ENCODE measurements at regions not wholly inside any gene's neighbourhood (a gene's known extent, or its start where the extent isn't known, plus 50 kb on each side); places are given as distances from the start of the nearest gene placed in this dataset.

DNA sequence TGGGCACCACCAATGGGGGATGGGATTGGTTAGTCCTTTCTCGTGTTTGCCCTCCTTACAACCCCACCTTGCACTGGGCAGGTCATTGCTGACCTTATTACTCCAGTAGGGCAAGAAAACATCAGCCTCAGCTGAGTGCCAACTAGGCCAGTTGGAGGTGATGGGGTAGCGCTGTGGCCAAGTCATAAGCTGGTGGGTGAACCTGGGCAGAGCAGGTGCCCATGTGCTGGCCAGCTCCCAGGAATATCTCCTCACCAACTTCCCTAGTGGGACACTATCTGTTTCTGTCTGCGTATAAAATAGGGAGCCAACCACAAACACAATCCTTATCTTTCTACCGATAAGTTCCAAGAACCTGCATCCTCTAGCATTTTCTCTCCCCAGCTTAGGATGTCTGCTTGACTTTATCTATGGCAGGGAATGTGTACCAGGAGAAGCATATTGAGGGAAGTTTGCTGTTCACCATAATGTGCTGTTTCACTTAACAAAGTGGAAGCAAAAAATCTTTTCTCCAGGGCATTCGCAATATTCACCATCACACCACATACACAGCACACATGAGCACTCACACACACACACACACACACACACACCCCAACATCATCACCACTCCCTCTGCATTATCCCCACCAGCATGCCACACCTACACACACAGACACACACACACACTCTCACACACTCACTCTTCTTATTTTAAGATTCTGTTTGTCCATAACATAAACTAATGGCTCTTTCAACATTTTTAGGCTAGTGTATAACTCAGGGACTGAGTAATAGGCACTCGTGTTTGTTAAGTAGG, 390.0 kb downstream of the ENC1 start:
- no peak for DNase-seq

DNA sequence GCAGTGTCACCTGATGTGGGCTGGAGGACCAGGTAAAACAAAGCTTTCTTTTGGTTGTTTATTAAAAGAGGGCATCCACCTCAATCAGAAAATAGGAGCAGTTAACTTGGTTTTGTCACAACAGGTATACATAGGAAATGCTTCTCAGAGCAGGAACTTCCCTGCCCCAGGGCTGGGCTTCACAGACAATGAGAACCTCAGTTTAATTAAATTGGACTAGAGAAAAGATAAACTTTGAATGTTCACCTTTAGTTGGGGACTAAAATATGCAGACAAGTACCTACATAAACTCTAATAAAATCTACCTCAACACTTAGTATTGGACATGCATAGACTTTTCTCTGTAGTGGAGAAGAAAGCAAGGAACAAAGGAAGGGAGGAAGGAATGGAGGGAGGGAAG, 392.0 kb downstream of the ENC1 start:
- DNase-seq, result no peak

DNA sequence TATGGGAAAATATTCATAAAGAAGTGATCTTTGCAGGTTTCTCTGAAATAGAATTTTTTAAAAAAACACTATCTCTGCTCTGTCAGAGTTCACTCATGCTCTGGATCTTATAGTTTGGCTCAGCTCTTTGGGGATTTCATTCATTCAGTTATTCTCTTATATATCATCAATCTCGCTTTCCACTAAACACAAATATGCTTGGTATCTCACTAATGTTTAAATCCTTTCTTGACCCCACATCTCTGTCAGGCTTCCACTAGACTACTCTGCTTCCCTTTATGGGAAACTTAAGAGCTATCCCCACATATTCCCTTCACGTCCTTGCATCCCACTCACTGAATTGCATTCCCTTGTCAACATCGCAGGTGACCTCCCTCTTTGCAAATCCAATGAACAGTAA, 396.1 kb downstream of the ENC1 start:
- no peak for DNase-seq

DNA sequence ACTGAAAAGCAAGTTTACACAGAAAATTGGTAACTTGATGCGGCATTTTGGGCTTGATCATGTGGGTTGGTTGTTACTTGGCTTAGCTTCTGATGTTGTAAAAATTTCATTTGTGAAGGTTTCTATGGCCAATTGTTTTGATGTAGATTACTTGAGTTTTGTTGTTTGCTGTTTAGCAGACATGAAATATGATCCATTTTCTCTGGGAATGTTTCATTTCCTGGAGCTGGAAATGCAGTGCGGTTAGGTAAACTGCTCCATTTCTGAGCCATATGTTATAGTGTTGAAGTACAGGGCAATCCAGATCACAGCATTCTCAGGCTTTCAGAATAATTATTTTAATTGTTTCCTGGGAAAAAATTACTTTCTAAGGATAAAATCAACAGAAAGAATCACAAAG, 396.9 kb downstream of the ENC1 start:
- no peak for DNase-seq

DNA sequence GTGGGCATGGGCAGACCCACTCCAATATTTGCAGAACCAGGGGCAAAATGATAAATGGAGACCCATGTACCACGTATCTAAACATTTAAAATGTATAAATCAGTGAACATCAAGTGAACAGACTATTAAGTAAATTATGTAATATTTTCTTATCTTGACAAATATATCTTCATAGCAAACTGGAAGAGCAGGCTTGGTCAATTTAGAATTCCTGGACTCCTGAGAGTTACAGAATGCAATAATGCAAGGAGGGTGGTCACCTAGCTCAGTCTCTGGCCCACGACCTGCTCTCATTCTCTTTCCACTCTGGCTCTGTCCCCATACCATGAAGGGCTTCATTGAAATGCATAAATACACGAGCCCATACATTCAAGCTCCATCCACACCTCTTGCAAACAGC, 398.0 kb downstream of the ENC1 start:
- DNase-seq, result no peak

DNA sequence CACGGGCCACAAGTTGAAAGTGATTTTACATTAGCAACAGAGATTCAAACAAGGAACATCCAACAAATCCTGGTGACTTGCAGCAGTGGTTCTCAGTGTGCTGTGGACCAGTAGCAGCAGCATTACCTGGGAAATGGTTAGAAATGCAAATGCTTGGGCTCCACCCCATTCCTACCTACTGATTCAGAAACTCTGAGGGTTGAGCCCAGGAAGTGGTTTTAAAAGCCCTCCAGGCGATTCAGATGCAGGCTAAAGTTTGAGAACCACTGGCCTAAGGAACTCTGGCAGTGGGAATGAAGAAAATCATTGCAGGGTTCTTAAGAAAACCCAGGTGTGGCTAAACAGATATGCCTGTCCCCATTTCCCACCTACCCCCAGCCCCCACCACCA, 398.8 kb downstream of the ENC1 start:
- no peak for DNase-seq

DNA sequence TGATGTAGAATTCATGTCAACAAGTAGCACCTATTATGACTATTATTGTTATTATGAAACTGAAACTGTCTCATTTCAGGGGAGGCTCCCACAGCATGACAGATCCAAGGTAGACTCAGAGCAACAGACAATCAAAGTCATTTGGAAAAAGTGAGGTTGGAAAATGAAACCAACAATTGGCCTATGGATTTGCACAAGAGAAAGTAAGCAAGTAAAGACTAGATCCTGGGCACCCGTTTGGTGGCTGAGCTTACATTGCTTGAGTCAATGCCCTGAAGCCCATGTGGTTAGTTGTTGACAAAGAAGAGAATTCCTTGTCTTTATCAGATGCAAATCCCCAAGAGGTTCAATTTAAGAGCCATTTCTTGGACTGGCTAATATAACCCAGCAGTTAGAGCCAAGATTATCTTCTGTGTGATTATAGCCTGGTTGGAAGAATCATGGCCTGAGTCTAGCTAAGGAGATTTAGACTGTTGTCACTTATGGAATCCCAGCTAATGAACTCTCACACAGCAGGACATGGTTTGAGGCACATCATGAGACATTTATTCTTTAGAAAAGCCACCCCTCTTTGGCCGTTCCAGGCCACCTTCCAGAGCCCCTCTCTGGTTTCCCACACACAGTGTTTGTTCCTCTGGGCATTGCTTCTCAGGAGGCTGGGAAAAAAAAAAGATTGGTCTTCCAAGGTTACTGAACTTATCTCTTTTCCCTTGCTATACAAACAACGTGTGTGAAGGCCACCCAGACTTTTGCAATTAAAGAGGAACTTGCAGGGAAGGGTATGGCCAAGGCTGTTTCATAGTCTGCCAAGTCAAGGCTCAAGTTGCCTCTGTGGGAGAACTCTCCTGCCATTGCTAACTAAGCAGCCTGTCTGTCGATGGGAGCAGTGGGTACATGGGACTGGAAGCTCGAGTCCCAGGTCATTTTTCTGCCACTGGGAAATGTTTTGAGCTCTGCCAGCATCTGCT, 399.5 kb downstream of the ENC1 start:
- DNase-seq, result no peak

DNA sequence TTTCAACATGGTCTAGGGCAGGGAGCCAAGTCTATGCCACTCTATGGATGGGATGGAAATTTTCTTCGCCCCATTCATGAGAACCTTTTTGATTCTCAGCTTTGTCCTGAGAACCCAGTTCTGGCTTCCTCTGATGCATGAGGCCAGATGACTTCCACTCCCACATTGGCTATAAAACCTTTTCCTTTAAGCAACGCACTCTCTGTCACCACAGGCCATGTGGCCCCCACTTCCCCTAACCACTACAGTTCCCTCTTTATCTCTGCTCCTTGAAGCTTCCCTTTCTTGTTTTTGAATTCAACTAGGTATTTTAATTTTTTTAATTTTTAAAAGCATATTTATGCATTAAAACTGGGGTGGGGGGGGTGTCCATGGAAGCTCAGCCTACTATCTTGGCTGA, 401.3 kb downstream of the ENC1 start:
- DNase-seq, result no peak

DNA sequence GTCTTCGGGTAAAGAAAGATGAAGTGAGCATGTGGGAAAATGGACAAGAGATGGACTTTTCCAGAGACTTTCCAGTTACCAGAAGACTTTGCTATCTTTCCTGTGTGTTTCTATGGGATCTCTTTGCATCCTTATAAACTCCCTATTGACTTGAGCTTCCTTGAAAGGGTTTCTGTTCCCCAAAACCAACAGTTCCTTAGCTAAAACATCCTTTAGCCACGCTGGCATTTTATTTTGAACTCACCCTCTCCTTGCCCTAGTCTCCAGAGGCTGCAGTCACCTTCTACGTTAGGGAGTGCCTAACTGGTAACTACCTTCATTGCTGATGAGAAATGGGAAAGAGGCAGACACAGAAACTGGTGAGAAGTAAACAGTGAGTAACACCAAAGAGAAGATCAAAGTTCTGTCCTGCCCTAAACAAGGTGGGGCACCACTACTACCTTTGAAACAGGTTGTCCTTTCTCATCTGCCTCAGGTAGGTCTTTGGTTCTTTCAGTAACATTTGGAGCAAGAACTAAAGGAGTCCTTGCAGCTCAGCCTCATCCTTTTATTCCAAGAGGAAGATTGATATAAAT, 402.9 kb downstream of the ENC1 start:
- no peak for DNase-seq

DNA sequence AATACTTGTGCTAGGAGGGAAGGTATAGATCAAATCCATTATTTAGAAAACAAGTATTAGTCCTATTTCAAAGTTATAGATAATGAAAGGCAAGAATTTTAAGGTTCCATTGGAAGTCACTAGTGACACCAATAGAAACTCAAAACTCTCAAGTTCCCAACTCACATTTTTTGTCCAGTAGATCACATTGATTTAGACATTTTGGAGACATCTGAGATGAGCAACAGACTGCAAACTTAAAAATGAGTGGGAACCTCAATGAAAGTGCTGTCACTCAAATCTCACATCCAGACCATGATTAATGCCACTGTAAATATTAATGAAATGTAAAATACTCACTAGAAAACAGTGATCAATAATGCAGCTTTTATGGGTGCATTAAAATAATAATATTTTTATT, 405.0 kb downstream of the ENC1 start:
- no peak for DNase-seq

DNA sequence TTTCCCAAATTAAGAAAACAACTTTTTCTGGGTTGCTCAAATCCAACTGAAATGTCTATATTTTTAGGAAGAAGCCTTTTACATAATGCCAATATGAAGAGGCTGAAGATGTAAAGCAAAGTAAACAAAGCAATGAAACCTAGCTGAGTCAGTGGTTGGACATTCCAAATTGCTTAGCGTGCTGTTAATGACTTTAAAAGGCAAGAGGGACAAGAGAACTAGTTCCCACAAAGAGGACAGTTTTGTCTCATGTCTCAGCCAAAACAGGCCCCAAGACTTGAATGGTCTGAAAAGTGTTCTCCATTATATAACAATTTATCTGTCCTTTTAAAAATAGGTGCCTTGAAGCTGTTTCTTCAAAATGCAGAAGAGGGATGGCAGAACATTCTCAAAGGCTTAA, 407.0 kb downstream of the ENC1 start:
- DNase-seq, result no peak

DNA sequence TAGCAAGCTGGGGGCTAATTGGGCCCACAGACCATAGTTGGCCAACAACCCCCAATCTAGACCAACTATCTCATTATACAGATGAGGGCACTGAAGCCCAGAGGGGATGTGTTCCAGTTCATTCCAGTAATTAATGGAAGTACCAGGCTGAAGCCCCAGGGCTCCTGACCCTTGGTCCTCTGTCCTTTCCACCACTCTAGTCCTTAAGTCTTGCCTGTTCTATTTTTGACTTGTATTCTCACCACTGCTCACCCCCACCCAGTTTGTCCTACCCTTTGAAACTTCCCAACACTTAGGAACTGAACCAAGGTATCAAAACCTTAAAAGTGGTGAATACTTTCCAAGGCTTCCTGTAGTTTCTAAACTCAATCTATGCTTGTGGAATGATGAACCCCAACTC, 407.4 kb downstream of the ENC1 start:
- no peak for DNase-seq

DNA sequence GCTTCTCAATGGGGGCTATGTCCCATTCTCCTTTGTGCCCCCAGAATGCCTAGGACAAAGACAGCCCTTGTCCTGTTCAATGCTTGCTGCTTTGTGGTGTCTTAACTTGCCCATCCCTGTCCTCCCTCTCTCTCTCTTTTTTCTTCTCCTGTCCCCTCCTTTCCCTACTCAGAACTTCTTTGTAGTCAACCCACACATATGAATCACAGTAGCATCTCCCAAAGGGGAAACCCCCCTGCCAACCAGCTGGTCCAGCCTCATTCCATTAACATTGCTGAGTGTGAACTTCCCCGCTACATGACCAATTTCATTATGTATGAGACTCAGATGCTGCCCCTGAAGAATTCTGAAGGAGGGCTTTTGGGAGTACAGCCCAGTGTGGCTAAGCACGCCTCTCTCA, 408.3 kb downstream of the ENC1 start:
- DNase-seq, result no peak

DNA sequence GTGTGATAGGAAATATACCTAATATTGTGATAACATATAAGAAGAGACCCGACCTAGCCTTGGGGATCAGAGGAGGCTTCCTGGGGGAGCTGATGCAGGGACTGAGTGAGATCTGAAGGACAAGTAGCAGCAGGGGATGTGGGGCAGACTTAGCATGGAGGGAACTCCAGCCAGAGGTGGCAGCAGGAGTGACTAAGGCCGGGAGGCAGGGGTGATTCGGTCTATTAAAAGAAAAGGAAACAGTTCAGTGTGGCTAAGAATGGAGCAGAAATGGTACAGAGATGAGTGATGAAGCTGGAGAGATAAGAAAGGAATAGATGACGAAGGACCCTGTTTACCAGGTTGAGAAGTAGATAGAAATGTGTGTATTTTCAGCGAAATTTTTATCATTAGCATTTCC, 408.8 kb downstream of the ENC1 start:
- no peak for DNase-seq

DNA sequence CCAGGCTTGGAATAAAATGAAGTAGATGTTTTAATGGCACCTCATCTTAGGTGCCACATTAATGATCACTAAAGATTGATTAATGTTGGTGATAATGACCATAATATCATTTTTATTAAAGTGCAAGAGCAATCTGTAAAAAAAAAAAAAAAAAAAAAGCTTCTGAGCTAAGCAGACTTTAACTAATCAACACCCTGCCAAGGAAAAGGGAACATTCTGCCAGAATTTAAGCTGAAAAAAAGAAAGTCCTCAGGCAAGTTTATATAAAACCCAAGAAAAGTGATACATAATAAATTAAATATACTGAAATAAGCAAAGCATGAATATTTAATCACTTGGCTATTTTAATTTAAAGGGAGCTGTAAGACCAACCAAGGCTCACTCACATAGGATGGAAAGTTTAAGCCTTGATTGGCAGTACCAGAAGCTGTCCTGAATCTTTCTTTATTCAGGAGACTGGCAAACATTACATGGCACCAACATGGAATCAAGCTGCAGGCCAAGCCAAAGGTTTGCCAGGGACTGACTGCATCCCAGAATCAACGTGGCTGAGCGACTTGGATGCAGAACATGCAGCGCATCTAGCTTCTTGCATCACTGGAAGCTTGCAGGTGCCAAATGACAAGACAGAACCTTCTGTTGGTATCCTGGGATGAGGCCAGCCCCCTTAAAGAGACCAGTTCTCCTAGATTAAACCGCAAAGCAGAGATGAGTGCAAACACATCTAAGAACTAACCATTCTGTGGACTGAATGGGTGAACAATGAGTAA, 413.6 kb downstream of the ENC1 start:
- DNase-seq, result no peak

DNA sequence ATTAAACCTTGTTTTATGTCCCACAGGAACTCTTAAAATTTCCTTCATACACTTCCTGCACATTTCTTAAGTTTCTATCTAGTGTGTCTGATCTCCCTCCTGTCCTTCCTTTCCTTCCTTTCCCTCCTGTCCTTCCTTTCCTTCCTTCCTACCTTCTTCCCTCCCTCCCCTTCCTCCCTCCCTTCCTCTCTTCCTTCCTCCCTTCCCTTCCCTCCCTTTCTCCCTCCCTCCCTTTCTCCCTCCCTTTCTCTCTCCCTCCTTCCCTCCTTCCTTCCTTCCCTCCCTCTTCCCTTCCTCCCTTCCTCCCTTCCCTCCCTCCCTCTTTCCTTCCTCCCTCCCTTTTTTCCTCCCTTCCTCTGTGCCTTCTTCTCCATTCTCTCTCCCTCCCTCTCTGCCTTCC, 414.9 kb downstream of the ENC1 start:
- no peak for DNase-seq

DNA sequence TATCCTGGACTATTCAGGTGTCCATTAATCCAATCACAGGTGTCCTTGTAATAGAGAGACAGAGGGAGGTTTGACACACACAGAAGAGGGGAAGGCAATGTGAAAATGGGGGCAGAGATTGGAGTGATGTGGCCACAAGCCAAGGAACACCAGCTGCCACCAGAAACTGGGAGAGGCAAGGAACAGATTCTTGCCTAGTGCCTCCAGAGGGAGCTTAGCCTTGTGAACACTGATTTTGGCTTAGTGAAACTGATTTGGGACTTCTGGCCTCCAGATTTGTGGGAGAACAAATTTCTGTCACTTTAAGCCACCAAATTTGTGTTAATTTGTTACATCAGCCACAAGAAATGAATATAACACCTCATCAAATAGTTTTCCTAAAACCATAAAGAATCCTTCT, 416.2 kb downstream of the ENC1 start:
- DNase-seq, result no peak

DNA sequence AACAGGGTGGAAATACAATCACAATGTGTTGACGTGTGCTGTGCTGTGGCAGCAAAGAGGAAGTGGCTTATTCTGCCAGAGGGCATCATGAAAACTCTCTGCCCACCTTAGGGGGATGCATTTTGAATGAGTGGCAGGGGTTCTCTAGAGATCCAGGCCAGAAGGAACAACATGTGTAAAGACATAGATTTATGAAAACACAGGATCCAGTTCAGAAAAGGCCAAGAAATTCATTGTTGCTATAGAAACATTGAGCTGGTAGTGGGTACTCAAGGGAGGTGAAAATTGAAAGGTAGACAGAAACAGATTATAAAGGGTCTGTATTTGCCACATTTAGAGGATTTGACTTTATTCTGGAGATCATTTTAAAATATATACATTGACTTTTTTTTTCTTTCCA, 417.7 kb downstream of the ENC1 start:
- DNase-seq, result no peak

DNA sequence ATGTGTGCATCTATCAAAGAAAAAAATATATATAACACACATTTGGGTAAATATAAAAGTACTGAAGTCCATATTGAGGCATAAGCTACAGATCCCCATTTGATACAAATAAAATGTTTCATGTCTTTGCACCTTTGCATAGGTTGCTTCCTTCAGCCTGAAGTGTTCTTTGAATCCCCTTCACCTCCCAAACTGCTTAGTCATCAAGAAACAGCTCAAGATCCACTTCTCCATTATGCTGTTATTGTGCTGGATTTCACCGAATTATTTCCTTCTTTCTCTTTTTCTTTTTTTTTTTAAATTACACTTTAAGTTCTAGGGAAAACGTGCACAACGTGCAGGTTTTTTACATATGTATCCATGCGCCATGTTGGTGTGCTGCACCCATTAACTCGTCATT, 419.1 kb downstream of the ENC1 start:
- no peak for DNase-seq

DNA sequence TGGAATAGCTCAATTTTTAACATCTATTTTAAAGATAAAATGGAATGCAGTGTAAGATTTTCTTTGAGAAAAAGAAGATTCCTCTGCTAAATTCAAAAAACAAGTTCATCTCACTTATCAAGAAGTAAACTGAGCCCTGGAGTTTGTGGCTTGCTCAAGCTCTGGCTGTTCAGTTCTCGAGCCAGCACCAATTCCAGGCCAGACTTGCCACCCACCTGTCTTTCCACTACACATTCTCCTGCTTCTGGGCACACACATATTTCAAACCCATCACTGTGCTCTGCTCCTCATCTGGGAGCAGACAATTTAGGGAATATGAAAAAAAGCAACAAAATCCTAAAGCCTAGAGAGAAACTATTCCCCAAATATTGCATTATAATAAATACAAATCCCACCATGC, 424.5 kb downstream of the ENC1 start:
- DNase-seq, result no peak

DNA sequence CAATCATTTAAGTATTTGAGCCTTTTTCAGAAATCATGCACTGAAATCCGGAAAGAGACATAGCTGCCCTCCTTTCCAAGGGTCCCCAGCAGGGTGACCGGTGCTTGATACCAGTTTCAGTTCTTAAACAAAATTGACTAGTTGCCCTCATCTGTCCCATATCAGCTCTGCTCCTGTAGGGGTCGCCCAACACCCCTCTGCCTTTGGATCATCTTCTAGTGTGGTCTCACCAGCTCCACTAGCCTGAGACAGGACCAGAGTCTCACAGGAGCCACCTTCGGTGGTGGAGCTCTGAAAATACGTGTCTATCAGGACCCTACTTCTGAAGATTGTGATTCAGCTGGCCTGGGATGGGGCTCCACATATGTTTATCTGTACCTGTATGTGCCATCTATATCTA, 428.2 kb downstream of the ENC1 start:
- no peak for DNase-seq

DNA sequence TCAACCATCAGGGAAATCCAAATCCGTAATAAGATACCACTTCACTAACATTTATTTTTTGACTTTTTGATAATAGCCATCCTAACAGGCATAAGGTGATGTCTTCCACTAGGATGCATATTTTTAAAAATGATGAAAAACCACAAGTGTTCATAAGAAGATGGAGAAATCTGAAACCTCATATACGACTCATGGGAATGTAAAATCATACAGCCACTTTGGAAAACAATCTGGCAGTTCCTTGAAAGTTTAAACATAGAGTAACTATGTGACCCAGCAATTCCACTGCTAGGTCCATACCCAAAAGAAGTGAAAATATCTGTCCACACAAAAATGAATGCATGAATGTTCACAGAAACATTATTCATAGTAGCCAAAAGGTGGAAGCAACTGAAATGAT, 431.0 kb downstream of the ENC1 start:
- DNase-seq, result no peak

Data from CD4-positive, alpha-beta T cell treated with Interleukin-17A for 1 hour (primary cell).